ENCODE measurements at regions not wholly inside any gene's neighbourhood (a gene's known extent, or its start where the extent isn't known, plus 50 kb on each side); places are given as distances from the start of the nearest gene placed in this dataset.

- no peak for DNase-seq
- no peak for ATAC-seq
- intact Hi-C loops (cut with DNase I, micrococcal nuclease), result no loop called here
Observed at GRCh38 chr16:54649876-54650275, 280.8 kb upstream of the IRX5 start.

GRCh38 chr16:54648575-54648974, 282.1 kb upstream of the IRX5 start:
- intact Hi-C loops (cut with DNase I, micrococcal nuclease), result no loop called here
- DNase-seq (no peak), ATAC-seq (no peak)

GRCh38 chr16:54647725-54648221, 282.9 kb upstream of the IRX5 start:
- DNase-seq (no peak), ATAC-seq (no peak)
- intact Hi-C loops (cut with DNase I, micrococcal nuclease), result no loop called here

GRCh38 chr16:54647216-54647615, 283.4 kb upstream of the IRX5 start:
- ATAC-seq (no peak), DNase-seq (no peak)
- intact Hi-C loops (cut with DNase I, micrococcal nuclease), result no loop called here

GRCh38 chr16:54645345-54645744, 285.3 kb upstream of the IRX5 start:
- no peak for DNase-seq
- intact Hi-C loops (cut with DNase I, micrococcal nuclease), result no loop called here
- no peak for ATAC-seq

GRCh38 chr16:54636221-54636793, 294.4 kb upstream of the IRX5 start:
- no peak for ATAC-seq
- intact Hi-C loops (cut with DNase I, micrococcal nuclease), result no loop called here
- DNase-seq, result no peak

GRCh38 chr16:54633943-54634362, 296.7 kb upstream of the IRX5 start:
- DNase-seq, result no peak
- ATAC-seq, result no peak
- intact Hi-C loops (cut with DNase I, micrococcal nuclease), result no loop called here

GRCh38 chr16:54632322-54633220, 298.1 kb upstream of the IRX5 start:
- no peak for ATAC-seq
- no peak for DNase-seq
- intact Hi-C loops (cut with DNase I, micrococcal nuclease), result no loop called here

GRCh38 chr16:54631782-54632181, 298.9 kb upstream of the IRX5 start:
- no peak for DNase-seq
- no peak for ATAC-seq
- intact Hi-C loops (cut with DNase I, micrococcal nuclease), result no loop called here

GRCh38 chr16:54630284-54630967, 300.2 kb upstream of the IRX5 start:
- intact Hi-C loops (cut with DNase I, micrococcal nuclease), result no loop called here
- ATAC-seq (no peak), DNase-seq (no peak)

GRCh38 chr16:54628796-54629625, 301.7 kb upstream of the IRX5 start:
- ATAC-seq (no peak), DNase-seq (no peak)
- intact Hi-C loops (cut with DNase I, micrococcal nuclease), result no loop called here

GRCh38 chr16:54627616-54628015, 303.0 kb upstream of the IRX5 start:
- DNase-seq (no peak), ATAC-seq (no peak)
- intact Hi-C loops (cut with DNase I, micrococcal nuclease), result no loop called here

- DNase-seq, result no peak
- no peak for ATAC-seq
- intact Hi-C loops (cut with DNase I, micrococcal nuclease), result no loop called here
Observed at GRCh38 chr16:54623636-54624035, 307.0 kb upstream of the IRX5 start.

GRCh38 chr16:54620197-54620596, 310.5 kb upstream of the IRX5 start:
- intact Hi-C loops (cut with DNase I, micrococcal nuclease), result no loop called here
- no peak for DNase-seq
- no peak for ATAC-seq

GRCh38 chr16:54616610-54617009, 314.1 kb upstream of the IRX5 start:
- intact Hi-C loops (cut with DNase I, micrococcal nuclease), result no loop called here
- DNase-seq (no peak), ATAC-seq (no peak)

GRCh38 chr16:54605536-54606066, 319.0 kb upstream of the IRX3 start:
- ATAC-seq (no peak), DNase-seq (no peak)
- intact Hi-C loops (cut with DNase I, micrococcal nuclease), result no loop called here

- DNase-seq (no peak), ATAC-seq (no peak)
- intact Hi-C loops (cut with DNase I, micrococcal nuclease), result no loop called here
Observed at GRCh38 chr16:54602666-54603065, 316.1 kb upstream of the IRX3 start.

GRCh38 chr16:54597222-54597621, 310.6 kb upstream of the IRX3 start:
- intact Hi-C loops (cut with DNase I, micrococcal nuclease), result no loop called here
- no peak for DNase-seq
- no peak for ATAC-seq

GRCh38 chr16:54595621-54596020, 309.0 kb upstream of the IRX3 start:
- ATAC-seq, result no peak
- intact Hi-C loops (cut with DNase I, micrococcal nuclease), result no loop called here
- no peak for DNase-seq
